C4-2B (cell line): ENCODE measurements at regions not wholly inside any gene's neighbourhood (a gene's known extent, or its start where the extent isn't known, plus 50 kb on each side); places are given as distances from the start of the nearest gene placed in this dataset.

Source experiments
- CTCF ChIP-seq: fragments of 450-650 bp; conservative IDR thresholded peaks from 2 replicates; pipeline ENCODE4 v1.5.1; 2017; ENCODE audit warnings: mild to moderate bottlenecking
- ZFX ChIP-seq: fragments of 450-650 bp; IDR thresholded peaks from 2 replicates; pipeline ENCODE4 v1.6.1; 2017

GRCh38 chr12:116352315-116352835 lies 74.9 kb upstream of the MED13L start:
- no peak for TF ChIP-seq CTCF
- TF ChIP-seq ZFX, result no peak
